Tibial artery (tissue), 4 donors: ENCODE measurements at regions not wholly inside any gene's neighbourhood (a gene's known extent, or its start where the extent isn't known, plus 50 kb on each side); places are given as distances from the start of the nearest gene placed in this dataset.

Experiments
- DNase-seq, 2 donors: peaks; one replicate each; pipeline ENCODE4 v3.0.0-alpha.2; 2019
- H3K27ac ChIP-seq, 2 donors: fragments of 200-600 bp; sonication (generic) in 1 of 2; 1 replicate in 1 of 2; 2 replicates in 1 of 2; pipeline ENCODE4 v1.5.1; 2018 to 2019; ENCODE audit warnings: mild to moderate bottlenecking in 1 of 2
- H3K27me3 ChIP-seq, 2 donors: fragments of 200-600 bp; sonication (generic) in 1 of 2; one replicate each; pipeline versions ENCODE4 v1.5.1 to v1.6.0; 2016 to 2019
- H3K36me3 ChIP-seq, 3 donors: fragments of 200-600 bp; sonication (generic) in 2 of 3; one replicate each; pipeline ENCODE4 v1.5.1; 2016 to 2019; ENCODE audit warnings: mild to moderate bottlenecking in 2 of 3
- H3K4me1 ChIP-seq, 4 donors: fragments of 200-600 bp; sonication (generic) in 2 of 4; 1 replicate in 3 of 4; 2 replicates in 1 of 4; pipeline ENCODE4 v1.5.1; 2016 to 2019
- H3K4me3 ChIP-seq, 2 donors: fragments of 200-600 bp; sonication (generic) in 1 of 2; 1 replicate in 1 of 2; 2 replicates in 1 of 2; pipeline ENCODE4 v1.5.1; 2018 to 2019; ENCODE audit warnings: mild to moderate bottlenecking in 2 of 2
- H3K9me3 ChIP-seq, 3 donors: fragments of 200-600 bp; sonication (generic) in 1 of 3; one replicate each; pipeline ENCODE4 v1.5.1; 2016 to 2019
- CTCF ChIP-seq, 2 experiments: fragments of 200-600 bp in 1 of 2; fragments of 450-650 bp in 1 of 2; IDR thresholded peaks; one replicate each; pipeline ENCODE4 v1.5.1; 2017 to 2019; ENCODE audit warnings: antibody characterized with exemption in 2 of 2, mild to moderate bottlenecking in 1 of 2, moderate library complexity in 1 of 2
- intact Hi-C: fragments of 100-400 bp; cut with DNase I; formaldehyde crosslinking; loops from one replicate; pipeline ENCODE4 v1.15.0; 2023; ENCODE audit warnings: low total_unique reads

DNA sequence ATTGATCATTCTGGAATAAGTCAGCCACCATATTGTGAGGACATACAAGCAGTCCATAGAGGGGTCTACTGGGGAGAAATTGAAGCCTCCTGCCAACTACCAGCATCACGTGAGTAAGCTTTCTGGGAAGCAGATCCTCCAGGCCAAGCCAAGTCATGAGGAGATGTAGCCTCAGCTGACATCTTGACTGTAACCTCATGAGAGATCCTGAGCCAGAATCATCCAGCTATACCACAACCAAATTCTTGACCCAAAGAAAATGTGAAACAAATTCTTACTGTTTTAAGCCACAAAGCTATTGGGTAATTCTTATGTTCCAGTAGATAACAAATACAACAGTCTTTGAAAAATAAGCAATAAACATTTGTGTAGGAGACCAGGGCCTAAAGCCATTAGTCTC lies 479.4 kb upstream of the DCN start:
- no peaks in the 10 kb centered on the region for H3K9me3 ChIP-seq
- H3K4me3 ChIP-seq, result no peak overlapping the region
- intact Hi-C loops, result no loop called here
- H3K36me3 ChIP-seq, result no peaks in the 10 kb centered on the region
- peaks cover 0 to 25% (median 0%) of the 10 kb centered on the region in 4 donors for H3K4me1 ChIP-seq
- H3K27ac ChIP-seq, result no peak overlapping the region
- no peak for DNase-seq
- TF ChIP-seq CTCF (IDR thresholded peaks at IDR 0.05), result no peak
- H3K27me3 ChIP-seq, result no peaks in the 10 kb centered on the region

- TF ChIP-seq CTCF (IDR thresholded peaks at IDR 0.05), result no peak
- intact Hi-C loops, result no loop called here
- no peak for DNase-seq
Measured at GRCh38 chr12:91657032-91657431, 474.4 kb upstream of the DCN start.

GRCh38 chr12:91655966-91656365 lies 473.3 kb upstream of the DCN start:
- TF ChIP-seq CTCF (IDR thresholded peaks at IDR 0.05), result no peak
- Histone ChIP-seq H3K27ac (no peak overlapping the region), H3K9me3 (no peaks in the 10 kb centered on the region), H3K4me1 (no peaks in the 10 kb centered on the region), H3K27me3 (no peaks in the 10 kb centered on the region), H3K4me3 (no peak overlapping the region), H3K36me3 (no peaks in the 10 kb centered on the region)
- intact Hi-C loops, result no loop called here
- DNase-seq, result no peak

More at GRCh38 chr12:91657032-91657431, 474.4 kb upstream of the DCN start:
- no peaks in the 10 kb centered on the region for H3K27me3 ChIP-seq
- no peak overlapping the region for H3K27ac ChIP-seq
- H3K9me3 ChIP-seq, result no peaks in the 10 kb centered on the region
- peaks cover 0 to 4% (median 0%) of the 10 kb centered on the region in 4 donors for H3K4me1 ChIP-seq
- no peaks in the 10 kb centered on the region for H3K36me3 ChIP-seq
- H3K4me3 ChIP-seq, result no peak overlapping the region

DNA sequence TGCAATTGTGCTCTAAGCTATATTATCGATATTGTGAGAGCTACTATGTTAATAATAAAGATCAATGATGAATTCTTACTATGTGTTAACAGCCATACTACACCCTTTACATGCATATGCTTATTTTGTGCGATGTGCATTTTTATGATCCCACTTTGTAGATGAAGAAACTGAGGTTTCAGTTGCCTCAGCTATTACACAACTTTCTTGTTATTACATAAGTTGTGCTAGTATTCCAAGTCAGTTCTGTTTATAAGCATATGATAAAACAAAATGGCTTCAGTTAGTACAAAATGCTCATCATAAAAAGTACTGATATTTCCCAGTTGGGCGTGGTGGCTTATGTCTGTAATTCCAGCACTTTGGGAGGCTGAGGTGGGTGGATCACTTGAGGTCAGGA lies 471.5 kb upstream of the DCN start:
- H3K27ac ChIP-seq, result no peak overlapping the region
- H3K9me3 ChIP-seq, result no peaks in the 10 kb centered on the region
- intact Hi-C loops, result no loop called here
- H3K36me3 ChIP-seq, result no peaks in the 10 kb centered on the region
- TF ChIP-seq CTCF (IDR thresholded peaks at IDR 0.05), result no peak
- no peak for DNase-seq
- H3K4me1 ChIP-seq, result no peaks in the 10 kb centered on the region
- H3K4me3 ChIP-seq, result no peak overlapping the region
- no peaks in the 10 kb centered on the region for H3K27me3 ChIP-seq

DNA sequence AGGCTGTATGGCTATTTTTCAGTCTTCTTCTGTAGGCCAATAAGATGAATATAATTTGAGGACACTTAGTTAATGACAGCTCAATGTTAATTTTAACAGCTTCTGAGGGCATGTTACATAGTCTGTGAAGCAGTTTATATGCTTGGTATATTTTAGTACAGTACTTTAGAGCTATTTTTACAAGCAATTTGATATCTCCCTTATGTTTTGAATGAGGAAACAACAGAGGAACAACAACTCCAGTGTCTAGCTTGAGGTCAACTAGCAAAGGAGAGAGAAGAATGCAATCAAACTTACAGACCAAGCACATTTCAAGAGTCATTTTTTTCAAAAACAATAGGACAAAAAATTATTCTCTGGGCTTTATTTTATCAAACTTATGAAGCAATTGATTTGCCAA lies 469.1 kb upstream of the DCN start:
- H3K9me3 ChIP-seq, result no peaks in the 10 kb centered on the region
- DNase-seq, result no peak
- H3K27ac ChIP-seq, result no peak overlapping the region
- H3K4me1 ChIP-seq, result no peaks in the 10 kb centered on the region
- intact Hi-C loops, result no loop called here
- H3K36me3 ChIP-seq, result no peaks in the 10 kb centered on the region
- H3K27me3 ChIP-seq, result no peaks in the 10 kb centered on the region
- no peak overlapping the region for H3K4me3 ChIP-seq
- TF ChIP-seq CTCF (IDR thresholded peaks at IDR 0.05), result no peak

- H3K4me3 ChIP-seq, result no peak overlapping the region
- H3K36me3 ChIP-seq, result no peaks in the 10 kb centered on the region
- no peaks in the 10 kb centered on the region for H3K27me3 ChIP-seq
- no peak overlapping the region for H3K27ac ChIP-seq
- no peaks in the 10 kb centered on the region for H3K4me1 ChIP-seq
- intact Hi-C loops, result no loop called here
- H3K9me3 ChIP-seq, result no peaks in the 10 kb centered on the region
- TF ChIP-seq CTCF (IDR thresholded peaks at IDR 0.05), result no peak
- DNase-seq, result no peak
Measured at GRCh38 chr12:91643763-91644162, 461.1 kb upstream of the DCN start.
